Smooth muscle cell (in vitro differentiated cells): ENCODE measurements at regions not wholly inside any gene's neighbourhood (a gene's known extent, or its start where the extent isn't known, plus 50 kb on each side); places are given as distances from the start of the nearest gene placed in this dataset.

Experiments
- DNase-seq: peaks from one replicate; lab custom pipeline; 2025; ENCODE audit not compliant: unreplicated experiment; lab: John Stamatoyannopoulos, UW
- H2AFZ ChIP-seq: fragments of 200-600 bp; sonication (generic); 2 replicates; pipeline ENCODE4 v1.6.0; 2016; ENCODE audit warnings: antibody characterized with exemption, low read depth, mild to moderate bottlenecking
- H3F3A ChIP-seq: fragments of 200-600 bp; sonication (generic); 2 replicates; pipeline ENCODE4 v1.6.0; 2017; ENCODE audit warnings: antibody characterized with exemption, low read depth
- H3K27ac ChIP-seq: fragments of 200-600 bp; sonication (generic); 2 replicates; pipeline ENCODE4 v1.5.1; 2016; ENCODE audit warnings: low read depth, mild to moderate bottlenecking
- H3K27me3 ChIP-seq: fragments of 200-600 bp; sonication (generic); 2 replicates; pipeline ENCODE4 v1.6.1; 2016; ENCODE audit warnings: low read depth, mild to moderate bottlenecking
- H3K36me3 ChIP-seq: fragments of 200-600 bp; sonication (generic); 2 replicates; pipeline ENCODE4 v1.5.1; 2016; ENCODE audit warnings: low read depth
- H3K4me1 ChIP-seq: fragments of 200-600 bp; sonication (generic); 2 replicates; pipeline ENCODE4 v1.5.1; 2016; ENCODE audit warnings: low read depth
- H3K4me2 ChIP-seq: fragments of 200-600 bp; sonication (generic); 2 replicates; pipeline ENCODE4 v1.6.0; 2016; ENCODE audit warnings: mild to moderate bottlenecking
- H3K4me3 ChIP-seq: fragments of 200-600 bp; sonication (generic); 2 replicates; pipeline ENCODE4 v1.5.1; 2016; ENCODE audit warnings: mild to moderate bottlenecking
- H3K79me2 ChIP-seq: fragments of 200-600 bp; sonication (generic); 2 replicates; pipeline ENCODE4 v1.6.0; 2016; ENCODE audit warnings: low read depth, mild to moderate bottlenecking
- H3K9ac ChIP-seq: fragments of 200-600 bp; sonication (generic); 2 replicates; pipeline ENCODE4 v1.6.0; 2016; ENCODE audit warnings: low read depth
- H3K9me3 ChIP-seq: fragments of 200-600 bp; sonication (generic); replicated peaks from 2 replicates; pipeline ENCODE4 v1.5.1; 2016; ENCODE audit warnings: low read depth
- H4K20me1 ChIP-seq: fragments of 200-600 bp; sonication (generic); 2 replicates; pipeline ENCODE4 v1.6.0; 2016; ENCODE audit warnings: low read depth
- CTCF ChIP-seq: fragments of 200-600 bp; sonication (generic); IDR thresholded peaks from 2 replicates; pipeline ENCODE4 v1.5.1; 2017; ENCODE audit warnings: borderline replicate concordance, mild to moderate bottlenecking, antibody characterized with exemption; ENCODE audit not compliant: insufficient read depth, poor library complexity, severe bottlenecking
- WGBS: methylation state at CpG from one replicate; pipeline ENCODE4 v1.1.7; 2016; ENCODE audit warnings: low lambda C conversion rate; 5-methylcytosine and 5-hydroxymethylcytosine counted together

GRCh38 chr2:79389481-79389880 lies 123.4 kb upstream of the CTNNA2 start:
- Histone ChIP-seq H3K79me2 (no peaks in the 10 kb centered on the region), H3K9me3 (no peaks in the 10 kb centered on the region), H3F3A (peaks cover 10% of the 10 kb centered on the region), H3K4me3 (no peak overlapping the region), H3K27me3 (no peaks in the 10 kb centered on the region), H3K36me3 (no peaks in the 10 kb centered on the region), H3K4me1 (peaks cover 14% of the 10 kb centered on the region), H4K20me1 (no peaks in the 10 kb centered on the region), H3K9ac (no peak overlapping the region), H3K4me2 (no peak overlapping the region), H3K27ac (no peak overlapping the region), H2AFZ (no peak overlapping the region)
- no peak for DNase-seq
- TF ChIP-seq CTCF, result no peak
- WGBS, result 77% methylated on average over 3 of the region's 3 CpGs

DNA sequence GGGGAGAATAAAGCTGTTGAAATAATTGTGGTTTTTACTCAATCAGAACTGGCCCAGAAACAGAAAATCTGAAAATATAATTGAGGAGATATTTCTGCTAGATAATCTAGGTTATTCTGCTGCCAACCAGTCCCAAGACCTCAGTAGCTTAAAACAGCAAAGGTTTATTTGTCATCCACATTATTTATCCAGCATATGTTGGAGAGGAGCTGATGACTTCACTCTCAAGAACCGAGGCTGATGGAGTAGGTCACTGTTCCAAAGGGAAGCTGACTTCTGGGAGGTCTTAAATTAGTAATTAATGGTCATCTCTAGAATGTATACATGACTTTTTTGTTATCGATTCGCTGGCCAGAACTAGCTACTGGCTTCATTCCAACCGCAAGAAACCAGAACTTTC lies 124.8 kb upstream of the CTNNA2 start:
- TF ChIP-seq CTCF, result no peak
- Histone ChIP-seq H4K20me1 (no peaks in the 10 kb centered on the region), H3K27ac (no peak overlapping the region), H3K9me3 (no peaks in the 10 kb centered on the region), H3K79me2 (no peaks in the 10 kb centered on the region), H3K27me3 (no peaks in the 10 kb centered on the region), H2AFZ (no peak overlapping the region), H3K36me3 (no peaks in the 10 kb centered on the region), H3K9ac (no peak overlapping the region), H3K4me2 (no peak overlapping the region), H3F3A (peaks cover 5% of the 10 kb centered on the region), H3K4me3 (no peak overlapping the region), H3K4me1 (peaks cover 4% of the 10 kb centered on the region)
- WGBS, result 92% methylated on average over 4 of the region's 4 CpGs
- DNase-seq, result no peak

- H3F3A ChIP-seq, result no peaks in the 10 kb centered on the region
- H3K27me3 ChIP-seq, result no peaks in the 10 kb centered on the region
- 94% methylated on average over 4 of the region's 4 CpGs for WGBS
- no peaks in the 10 kb centered on the region for H3K4me1 ChIP-seq
- no peaks in the 10 kb centered on the region for H4K20me1 ChIP-seq
- no peak overlapping the region for H3K27ac ChIP-seq
- H3K79me2 ChIP-seq, result no peaks in the 10 kb centered on the region
- H3K36me3 ChIP-seq, result no peaks in the 10 kb centered on the region
- no peak overlapping the region for H3K9ac ChIP-seq
- no peak for DNase-seq
- no peak for TF ChIP-seq CTCF
- no peak overlapping the region for H2AFZ ChIP-seq
- H3K4me2 ChIP-seq, result no peak overlapping the region
- H3K4me3 ChIP-seq, result no peak overlapping the region
- H3K9me3 ChIP-seq, result no peaks in the 10 kb centered on the region
Measured at GRCh38 chr2:79387431-79387830, 125.4 kb upstream of the CTNNA2 start.

- Histone ChIP-seq H3K4me3 (no peak overlapping the region), H4K20me1 (no peaks in the 10 kb centered on the region), H3K27ac (no peak overlapping the region), H3K79me2 (no peaks in the 10 kb centered on the region), H3K4me1 (no peaks in the 10 kb centered on the region), H3K36me3 (no peaks in the 10 kb centered on the region), H2AFZ (no peak overlapping the region), H3K4me2 (no peak overlapping the region), H3K27me3 (no peaks in the 10 kb centered on the region), H3K9ac (no peak overlapping the region), H3K9me3 (no peaks in the 10 kb centered on the region), H3F3A (no peaks in the 10 kb centered on the region)
- TF ChIP-seq CTCF, result no peak
- no peak for DNase-seq
- 33% methylated on average over 1 of the region's 1 CpG for WGBS
Measured at GRCh38 chr2:79383681-79384080, 129.2 kb upstream of the CTNNA2 start.
